NCI-H345 treated with DMSO at 0.1 percent for 48 hours (cell line): ENCODE measurements at regions not wholly inside any gene's neighbourhood (a gene's known extent, or its start where the extent isn't known, plus 50 kb on each side); places are given as distances from the start of the nearest gene placed in this dataset.

Experiments used
- DNase-seq: peaks from one replicate; lab custom pipeline; 2025; ENCODE audit not compliant: unreplicated experiment; lab: John Stamatoyannopoulos, UW

GRCh38 chr16:79272141-79272577 lies 328.4 kb downstream of the MAF start:
- DNase-seq, result no peak

GRCh38 chr16:79271583-79271982 lies 329.0 kb downstream of the MAF start:
- no peak for DNase-seq

GRCh38 chr16:79270011-79270410 lies 330.5 kb downstream of the MAF start:
- DNase-seq, result no peak

GRCh38 chr16:79269211-79269863 lies 331.2 kb downstream of the MAF start:
- no peak for DNase-seq

- no peak for DNase-seq
These were observed 332.8 kb downstream of the MAF start for GRCh38 chr16:79267781-79268180.

GRCh38 chr16:79267146-79267545 lies 333.4 kb downstream of the MAF start:
- no peak for DNase-seq

- no peak for DNase-seq
These were observed 334.8 kb downstream of the MAF start for GRCh38 chr16:79265701-79266100.

- DNase-seq, result no peak
These were observed 335.3 kb downstream of the MAF start for GRCh38 chr16:79265196-79265595.

GRCh38 chr16:79264237-79265109 lies 336.1 kb downstream of the MAF start:
- DNase-seq, result no peak

- no peak for DNase-seq
These were observed 337.1 kb downstream of the MAF start for GRCh38 chr16:79263425-79263824.
